Osteoblast (primary cell): ENCODE measurements at regions not wholly inside any gene's neighbourhood (a gene's known extent, or its start where the extent isn't known, plus 50 kb on each side); places are given as distances from the start of the nearest gene placed in this dataset.

ENCODE experiments used
- DNase-seq: peaks from one replicate; pipeline ENCODE4 v3.0.0; 2011; ENCODE audit warnings: low spot score, mixed read lengths; ENCODE audit not compliant: insufficient read length; ENCODE audit errors: missing footprints
- H2AFZ ChIP-seq: 2 replicates; pipeline ENCODE4 v1.6.0; 2011; ENCODE audit warnings: mild to moderate bottlenecking, low read length
- H3K27ac ChIP-seq: 2 replicates; pipeline ENCODE4 v1.5.1; 2011; ENCODE audit warnings: mild to moderate bottlenecking, low read depth, low read length, moderate library complexity
- H3K27me3 ChIP-seq: 2 replicates; pipeline ENCODE4 v1.6.0; 2012; ENCODE audit warnings: mild to moderate bottlenecking, control low read depth, inconsistent platforms, low read length, moderate library complexity; ENCODE audit not compliant: insufficient read depth
- H3K36me3 ChIP-seq: 2 replicates; pipeline ENCODE4 v1.5.1; 2011; ENCODE audit warnings: mild to moderate bottlenecking, low read length, control low read depth, moderate library complexity; ENCODE audit not compliant: insufficient read depth
- H3K4me1 ChIP-seq: 2 replicates; pipeline ENCODE4 v1.5.1; 2011; ENCODE audit warnings: mild to moderate bottlenecking, low read length, control low read depth, moderate library complexity; ENCODE audit not compliant: insufficient read depth
- H3K4me2 ChIP-seq: 2 replicates; pipeline ENCODE4 v1.6.0; 2011; ENCODE audit warnings: mild to moderate bottlenecking, low read length; ENCODE audit not compliant: insufficient read depth
- H3K4me3 ChIP-seq: fragments of 200-600 bp; sonication (generic); 3 replicates; pipeline ENCODE4 v1.5.1; 2012; ENCODE audit warnings: mild to moderate bottlenecking, low read length, inconsistent platforms; ENCODE audit not compliant: insufficient read depth
- H3K79me2 ChIP-seq: 2 replicates; pipeline ENCODE4 v1.6.0; 2012; ENCODE audit warnings: mild to moderate bottlenecking, low read length, control low read depth, inconsistent platforms; ENCODE audit not compliant: insufficient read depth
- H3K9me3 ChIP-seq: 2 replicates; pipeline ENCODE4 v1.5.1; 2011; ENCODE audit warnings: low read depth, low read length, control low read depth
- H4K20me1 ChIP-seq: 2 replicates; pipeline ENCODE4 v1.6.0; 2012; ENCODE audit warnings: mild to moderate bottlenecking, low read length, control low read depth; ENCODE audit not compliant: insufficient read depth
- TF ChIP-seq, protein P1 (sequence below): IDR thresholded peaks from 2 replicates; pipeline ENCODE4 v1.5.1; 2011; ENCODE audit warnings: mild to moderate bottlenecking, low read depth, low read length, moderate library complexity; ENCODE audit errors: extremely low read depth

GRCh38 chr2:226559536-226559935 lies 240.1 kb downstream of the IRS1 start:
- Histone ChIP-seq H3K36me3 (no peaks in the 10 kb centered on the region), H3K27me3 (no peaks in the 10 kb centered on the region), H3K79me2 (no peaks in the 10 kb centered on the region), H3K9me3 (no peaks in the 10 kb centered on the region), H3K4me1 (no peaks in the 10 kb centered on the region), H3K27ac (no peak overlapping the region), H4K20me1 (no peaks in the 10 kb centered on the region), H2AFZ (no peak overlapping the region), H3K4me2 (no peak overlapping the region), H3K4me3 (no peak overlapping the region)
- TF ChIP-seq, protein P1, sequence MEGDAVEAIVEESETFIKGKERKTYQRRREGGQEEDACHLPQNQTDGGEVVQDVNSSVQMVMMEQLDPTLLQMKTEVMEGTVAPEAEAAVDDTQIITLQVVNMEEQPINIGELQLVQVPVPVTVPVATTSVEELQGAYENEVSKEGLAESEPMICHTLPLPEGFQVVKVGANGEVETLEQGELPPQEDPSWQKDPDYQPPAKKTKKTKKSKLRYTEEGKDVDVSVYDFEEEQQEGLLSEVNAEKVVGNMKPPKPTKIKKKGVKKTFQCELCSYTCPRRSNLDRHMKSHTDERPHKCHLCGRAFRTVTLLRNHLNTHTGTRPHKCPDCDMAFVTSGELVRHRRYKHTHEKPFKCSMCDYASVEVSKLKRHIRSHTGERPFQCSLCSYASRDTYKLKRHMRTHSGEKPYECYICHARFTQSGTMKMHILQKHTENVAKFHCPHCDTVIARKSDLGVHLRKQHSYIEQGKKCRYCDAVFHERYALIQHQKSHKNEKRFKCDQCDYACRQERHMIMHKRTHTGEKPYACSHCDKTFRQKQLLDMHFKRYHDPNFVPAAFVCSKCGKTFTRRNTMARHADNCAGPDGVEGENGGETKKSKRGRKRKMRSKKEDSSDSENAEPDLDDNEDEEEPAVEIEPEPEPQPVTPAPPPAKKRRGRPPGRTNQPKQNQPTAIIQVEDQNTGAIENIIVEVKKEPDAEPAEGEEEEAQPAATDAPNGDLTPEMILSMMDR: no peak
- DNase-seq: no peak

DNA sequence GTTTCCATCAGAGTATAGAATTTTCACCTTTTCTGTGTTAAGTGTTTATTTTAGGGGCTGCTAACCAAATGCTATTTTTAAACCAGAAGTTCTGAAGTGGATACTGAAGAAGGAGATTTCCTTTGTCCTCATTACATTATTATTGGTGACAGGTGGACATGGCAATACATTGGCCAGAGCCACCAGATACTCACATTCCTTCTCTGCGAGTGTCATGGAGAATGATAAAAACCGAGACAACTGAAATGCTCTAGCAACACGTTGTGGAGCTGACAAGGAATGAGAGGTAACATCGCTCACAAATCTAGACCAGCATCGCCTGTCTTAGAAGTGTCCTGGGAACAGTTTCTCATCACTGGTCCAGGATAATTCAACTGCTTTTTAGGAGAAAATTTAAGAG lies 241.2 kb downstream of the IRS1 start:
- Histone ChIP-seq H3K4me1 (no peaks in the 10 kb centered on the region), H3K79me2 (no peaks in the 10 kb centered on the region), H2AFZ (no peak overlapping the region), H3K27me3 (no peaks in the 10 kb centered on the region), H3K4me3 (no peak overlapping the region), H4K20me1 (no peaks in the 10 kb centered on the region), H3K4me2 (no peak overlapping the region), H3K27ac (no peak overlapping the region), H3K36me3 (no peaks in the 10 kb centered on the region), H3K9me3 (no peaks in the 10 kb centered on the region)
- TF ChIP-seq, protein P1: no peak
- DNase-seq: no peak

- H3K27ac ChIP-seq: no peak overlapping the region
- H4K20me1 ChIP-seq: no peaks in the 10 kb centered on the region
- H3K27me3 ChIP-seq: no peaks in the 10 kb centered on the region
- no peaks in the 10 kb centered on the region for H3K79me2 ChIP-seq
- TF ChIP-seq, protein P1: no peak
- H3K9me3 ChIP-seq: no peaks in the 10 kb centered on the region
- no peak for DNase-seq
- H3K4me1 ChIP-seq: no peaks in the 10 kb centered on the region
- H3K4me3 ChIP-seq: no peak overlapping the region
- H3K4me2 ChIP-seq: no peak overlapping the region
- H2AFZ ChIP-seq: no peak overlapping the region
- no peaks in the 10 kb centered on the region for H3K36me3 ChIP-seq
These were observed 243.6 kb downstream of the IRS1 start for GRCh38 chr2:226556050-226556449.

- H3K27ac ChIP-seq: no peak overlapping the region
- TF ChIP-seq, protein P1: no peak
- H2AFZ ChIP-seq: no peak overlapping the region
- no peaks in the 10 kb centered on the region for H3K79me2 ChIP-seq
- H3K4me2 ChIP-seq: no peak overlapping the region
- H3K36me3 ChIP-seq: no peaks in the 10 kb centered on the region
- H4K20me1 ChIP-seq: no peaks in the 10 kb centered on the region
- H3K4me3 ChIP-seq: no peak overlapping the region
- no peak for DNase-seq
- no peaks in the 10 kb centered on the region for H3K4me1 ChIP-seq
- no peaks in the 10 kb centered on the region for H3K27me3 ChIP-seq
- H3K9me3 ChIP-seq: no peaks in the 10 kb centered on the region
These were observed 244.9 kb downstream of the IRS1 start for GRCh38 chr2:226554701-226555100.
